Endothelial cell of umbilical vein (primary cell): ENCODE measurements at regions not wholly inside any gene's neighbourhood (a gene's known extent, or its start where the extent isn't known, plus 50 kb on each side); places are given as distances from the start of the nearest gene placed in this dataset.

Experiments
- CTCF ChIP-seq, 2 donors: IDR thresholded peaks; 1 replicate in 1 of 2; 2 replicates in 1 of 2; pipeline ENCODE4 v1.5.1; 2011; ENCODE audit warnings: low read length in 2 of 2, mild to moderate bottlenecking in 2 of 2, moderate library complexity in 2 of 2, control low read depth in 1 of 2, inconsistent platforms in 1 of 2, low read depth in 1 of 2; ENCODE audit not compliant: insufficient read depth in 1 of 2; ENCODE audit errors: extremely low read depth in 1 of 2
- EZH2 ChIP-seq: IDR thresholded peaks from 2 replicates; pipeline ENCODE4 v1.6.1; 2012; ENCODE audit warnings: borderline replicate concordance, low read depth, mild to moderate bottlenecking, moderate library complexity, low read length, inconsistent platforms; ENCODE audit not compliant: severe bottlenecking
- JUN ChIP-seq: IDR thresholded peaks from 2 replicates; pipeline ENCODE4 v1.6.1; 2011; ENCODE audit warnings: borderline replicate concordance, low read depth; ENCODE audit not compliant: insufficient read length, insufficient read depth
- MAX ChIP-seq: IDR thresholded peaks from 2 replicates; pipeline ENCODE4 v1.6.1; 2011; ENCODE audit not compliant: insufficient read depth, insufficient read length
- POLR2A ChIP-seq: IDR thresholded peaks from 2 replicates; pipeline ENCODE4 v1.6.1; 2012; ENCODE audit warnings: low read depth, mild to moderate bottlenecking, control low read depth, low read length
- POLR2AphosphoS5 ChIP-seq: IDR thresholded peaks from 2 replicates; pipeline ENCODE4 v1.6.1; 2012; ENCODE audit warnings: low read depth, mild to moderate bottlenecking, control low read depth, low read length, moderate library complexity; ENCODE audit not compliant: insufficient read depth

GRCh38 chr15:93210995-93211394 lies 122.0 kb upstream of the RGMA start:
- TF ChIP-seq CTCF (IDR thresholded peaks at IDR 0.05; ENCODE audit: extremely low read depth in 1 of 2, insufficient read depth in 1 of 2, low read depth in 1 of 2, low read length in 2 of 2) (no peak), POLR2AphosphoS5 (no peak), POLR2A (no peak), JUN (no peak), EZH2 (no peak), MAX (no peak)
